Muscle of arm (tissue), 1 donor: ENCODE measurements at regions not wholly inside any gene's neighbourhood (a gene's known extent, or its start where the extent isn't known, plus 50 kb on each side); places are given as distances from the start of the nearest gene placed in this dataset.

Experiments
- DNase-seq: peaks from one replicate; pipeline ENCODE4 v3.0.0-alpha.2; 2013

- DNase-seq, result no peak
These were observed 117.0 kb upstream of the POU3F2 start for GRCh38 chr6:98717322-98717877.

GRCh38 chr6:98717988-98718387 is 116.4 kb upstream of the POU3F2 start:
- DNase-seq, result no peak

GRCh38 chr6:98724537-98724936 is 109.8 kb upstream of the POU3F2 start:
- no peak for DNase-seq

- DNase-seq, result no peak
These were observed 87.1 kb upstream of the POU3F2 start for GRCh38 chr6:98747273-98747672.

GRCh38 chr6:98747960-98748359 is 86.4 kb upstream of the POU3F2 start:
- DNase-seq, result no peak

GRCh38 chr6:98759459-98759858 is 74.9 kb upstream of the POU3F2 start:
- no peak for DNase-seq

- no peak for DNase-seq
These were observed 69.9 kb upstream of the POU3F2 start for GRCh38 chr6:98764373-98764911.

GRCh38 chr6:98769546-98769945 is 64.8 kb upstream of the POU3F2 start:
- DNase-seq, result no peak

GRCh38 chr6:98775205-98775604 is 59.2 kb upstream of the POU3F2 start:
- no peak for DNase-seq

- no peak for DNase-seq
These were observed 56.6 kb upstream of the POU3F2 start for GRCh38 chr6:98777762-98778161.

- no peak for DNase-seq
These were observed 54.8 kb upstream of the POU3F2 start for GRCh38 chr6:98779618-98780017.

GRCh38 chr6:98782772-98783171 is 51.6 kb upstream of the POU3F2 start:
- no peak for DNase-seq

- no peak for DNase-seq
These were observed 50.8 kb upstream of the POU3F2 start for GRCh38 chr6:98783578-98783977.
